ENCODE measurements at regions not wholly inside any gene's neighbourhood (a gene's known extent, or its start where the extent isn't known, plus 50 kb on each side); places are given as distances from the start of the nearest gene placed in this dataset.

- no peak for DNase-seq
Measured at GRCh38 chr5:35359859-35360258, 129.6 kb upstream of the PRLR start.

DNA sequence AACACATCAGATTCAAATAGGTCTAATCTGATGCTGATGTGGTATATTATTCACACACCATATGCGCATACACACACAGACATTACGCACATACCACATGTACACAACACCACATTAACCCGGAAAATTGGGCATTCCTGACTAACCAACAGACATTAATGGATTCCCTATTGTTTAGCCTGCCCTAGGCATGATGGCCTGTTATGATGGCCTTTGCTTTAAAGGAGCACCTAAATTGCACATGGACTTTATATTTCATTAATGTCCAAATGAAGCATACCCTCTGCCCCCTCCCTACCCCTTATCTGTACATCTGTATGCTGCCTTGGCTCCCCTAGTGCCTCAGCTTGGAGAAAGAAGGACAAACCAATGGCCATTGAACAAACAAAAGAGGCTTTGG, 127.7 kb upstream of the PRLR start:
- no peak for DNase-seq

DNA sequence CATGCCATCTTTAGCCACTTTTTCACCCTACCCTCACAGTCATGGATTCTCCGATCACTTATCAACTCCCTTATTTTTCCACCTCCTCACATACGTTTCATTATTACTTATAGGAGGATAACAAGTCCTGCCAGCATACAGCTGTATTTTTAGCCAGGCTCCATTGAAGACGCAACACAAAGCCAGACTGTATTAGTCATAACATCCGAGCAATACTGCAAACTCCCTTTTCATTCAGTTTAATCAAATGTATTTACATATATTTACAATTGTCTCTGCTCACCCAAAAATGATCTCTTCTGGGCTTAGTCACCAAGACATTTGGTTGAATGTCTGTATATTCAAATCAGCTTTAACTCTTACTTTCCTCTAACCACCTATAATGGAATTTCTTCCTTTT, 126.4 kb upstream of the PRLR start:
- DNase-seq = no peak

GRCh38 chr5:35354751-35355150, 124.5 kb upstream of the PRLR start:
- no peak for DNase-seq

GRCh38 chr5:35345222-35345621, 114.9 kb upstream of the PRLR start:
- no peak for DNase-seq

- no peak for DNase-seq
Measured at GRCh38 chr5:35342664-35343063, 112.4 kb upstream of the PRLR start.

- no peak for DNase-seq
Measured at GRCh38 chr5:35341189-35341588, 110.9 kb upstream of the PRLR start.

DNA sequence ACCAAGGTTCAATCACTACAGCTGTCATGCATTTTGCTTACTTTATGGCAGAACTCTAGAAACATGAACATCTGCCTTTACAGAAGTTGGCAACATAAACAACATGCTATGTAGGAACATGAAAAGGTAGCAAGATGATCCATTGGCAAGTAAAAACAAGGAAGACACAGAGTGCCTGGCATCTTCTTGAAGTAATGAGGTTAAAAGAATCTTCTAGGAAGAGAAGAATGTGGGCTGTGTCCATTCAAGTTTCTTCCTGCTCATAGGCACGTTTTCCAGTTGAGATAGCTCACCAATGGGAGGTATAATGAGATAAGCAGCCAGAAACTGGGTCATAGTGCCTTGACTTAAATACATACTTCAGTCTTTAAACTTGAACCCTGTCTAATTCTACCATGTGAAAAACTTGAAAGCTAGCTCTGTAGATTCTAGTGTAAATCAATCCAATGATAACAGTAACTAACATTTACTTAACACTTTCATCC, 109.4 kb upstream of the PRLR start:
- no peak for DNase-seq

DNA sequence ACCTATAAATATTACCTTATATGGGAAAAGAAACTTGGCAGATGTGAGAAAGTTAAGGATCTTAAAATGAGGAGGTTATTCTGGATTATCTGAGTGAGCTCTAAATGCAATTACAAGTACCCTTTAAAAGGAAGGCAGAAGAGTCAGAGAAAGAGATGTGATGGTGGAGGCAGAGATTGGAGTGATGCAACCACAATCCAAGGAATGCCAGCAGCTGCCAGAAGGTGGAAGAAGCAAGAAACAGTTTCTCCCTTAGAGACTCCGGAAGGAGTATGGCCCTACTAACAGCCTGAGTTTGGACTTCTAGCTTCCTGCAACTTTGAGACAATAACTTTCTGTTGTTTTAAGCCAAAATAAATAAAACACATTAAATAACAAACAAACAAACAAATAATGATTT, 108.7 kb upstream of the PRLR start:
- no peak for DNase-seq

- no peak for DNase-seq
Measured at GRCh38 chr5:35338157-35338453, 107.8 kb upstream of the PRLR start.

GRCh38 chr5:35337340-35338156, 107.3 kb upstream of the PRLR start:
- DNase-seq = no peak

- DNase-seq = no peak
Measured at GRCh38 chr5:35336230-35336629, 105.9 kb upstream of the PRLR start.

DNA sequence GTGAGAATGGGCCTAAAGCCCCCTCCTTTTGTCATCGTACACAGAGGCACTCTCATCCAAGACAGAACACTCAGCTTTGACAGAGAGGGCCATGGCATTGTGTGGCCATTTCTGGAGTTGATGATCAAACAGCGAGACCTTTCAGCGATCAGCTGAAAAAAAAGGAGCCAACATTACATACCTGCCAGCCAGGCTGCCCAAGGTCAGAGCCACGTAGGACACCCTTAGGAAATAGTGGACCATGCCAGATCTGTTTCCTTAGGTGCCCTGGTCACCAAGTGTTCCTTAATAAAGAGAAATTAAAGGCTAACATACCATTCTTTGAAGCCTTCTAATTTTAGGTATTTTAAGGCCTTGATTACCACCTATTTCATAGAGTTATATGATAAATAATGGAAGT, 105.5 kb upstream of the PRLR start:
- DNase-seq = no peak

- no peak for DNase-seq
Measured at GRCh38 chr5:35333366-35333765, 103.1 kb upstream of the PRLR start.

DNA sequence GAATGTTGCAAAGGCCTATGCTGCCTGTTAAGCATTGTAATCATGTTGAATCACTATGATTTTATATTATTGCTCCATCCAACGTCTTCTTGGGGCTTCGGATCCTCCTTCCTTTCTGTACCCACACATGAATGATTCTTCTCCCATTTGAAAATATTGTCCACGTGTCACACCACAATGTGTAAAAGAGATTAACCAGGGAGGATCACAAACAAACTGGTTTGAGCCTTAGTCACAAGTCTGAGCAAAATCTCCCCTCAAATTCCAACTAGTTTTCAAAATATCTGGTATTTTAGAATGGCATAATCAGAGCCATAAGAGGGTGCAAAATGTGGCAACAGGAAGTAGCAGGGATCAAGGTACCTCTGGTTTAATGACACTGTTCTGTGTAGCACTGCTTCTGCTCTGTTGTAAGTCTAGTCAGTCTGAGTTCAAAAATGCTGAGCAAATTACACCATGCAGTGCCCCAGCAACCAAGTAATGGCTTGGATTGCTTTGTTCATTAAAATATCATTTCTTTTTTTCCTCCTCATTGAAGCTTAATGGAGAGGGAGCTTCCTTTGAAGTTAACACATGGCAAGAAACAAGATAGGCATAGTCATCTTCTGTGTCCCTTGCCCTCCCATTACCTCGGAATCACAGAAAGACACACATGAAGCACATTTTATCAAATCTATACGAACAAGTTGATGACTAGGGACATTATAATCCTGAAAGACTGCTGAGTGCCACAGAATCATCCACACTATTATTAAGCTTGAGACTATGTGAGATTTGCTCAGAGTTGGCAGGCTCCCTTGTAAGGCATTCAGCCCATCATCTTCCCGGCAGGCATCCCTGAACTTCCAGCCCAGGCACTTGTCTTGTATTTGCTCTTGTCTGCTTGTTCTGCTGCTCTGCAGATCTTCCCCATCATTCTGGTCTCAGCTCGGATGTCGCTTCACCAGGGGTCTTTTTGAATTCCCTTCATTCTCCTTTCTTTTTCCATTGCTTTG, 102.0 kb upstream of the PRLR start:
- no peak for DNase-seq

GRCh38 chr5:35325836-35326235, 95.5 kb upstream of the PRLR start:
- DNase-seq = no peak

DNA sequence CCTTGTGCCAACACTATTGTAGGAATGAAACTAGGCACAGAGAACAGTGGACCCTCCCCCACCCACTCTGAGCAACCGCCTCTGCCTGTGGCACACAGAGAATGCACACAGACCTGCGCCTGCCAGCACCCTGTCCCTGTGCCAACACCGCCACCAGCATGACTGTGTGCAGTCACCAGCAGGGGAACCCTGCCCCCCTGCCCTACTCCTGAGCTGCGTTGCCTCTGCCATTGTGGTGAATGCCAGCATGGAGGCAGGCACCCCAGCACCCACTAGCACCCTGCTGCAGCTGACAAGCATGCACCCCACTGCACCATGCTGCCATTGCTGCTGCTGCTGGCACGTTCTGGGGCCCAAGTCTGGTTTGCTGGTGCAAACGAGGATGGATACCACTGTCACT, 94.4 kb upstream of the PRLR start:
- DNase-seq = no peak

GRCh38 chr5:35324201-35324600, 93.9 kb upstream of the PRLR start:
- no peak for DNase-seq

DNA sequence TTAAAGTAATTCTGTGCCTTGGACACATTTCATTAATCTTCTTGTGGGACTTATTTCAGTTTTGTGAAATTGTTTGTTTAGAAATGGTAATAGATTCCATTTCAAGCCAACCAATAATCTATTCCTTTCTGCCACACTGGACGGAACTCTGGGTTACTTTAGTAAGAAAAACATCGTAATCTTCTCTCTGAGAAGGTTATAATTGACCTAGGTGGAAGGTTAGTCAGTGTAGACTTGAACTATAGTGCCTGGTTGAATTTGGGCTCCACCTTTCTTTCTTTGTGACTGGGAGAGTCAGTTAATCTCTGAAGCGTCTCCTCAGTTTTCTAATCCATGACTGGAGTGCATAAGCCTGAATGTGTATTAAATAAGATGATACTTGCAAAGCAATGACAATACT, 89.7 kb upstream of the PRLR start:
- no peak for DNase-seq

DNA sequence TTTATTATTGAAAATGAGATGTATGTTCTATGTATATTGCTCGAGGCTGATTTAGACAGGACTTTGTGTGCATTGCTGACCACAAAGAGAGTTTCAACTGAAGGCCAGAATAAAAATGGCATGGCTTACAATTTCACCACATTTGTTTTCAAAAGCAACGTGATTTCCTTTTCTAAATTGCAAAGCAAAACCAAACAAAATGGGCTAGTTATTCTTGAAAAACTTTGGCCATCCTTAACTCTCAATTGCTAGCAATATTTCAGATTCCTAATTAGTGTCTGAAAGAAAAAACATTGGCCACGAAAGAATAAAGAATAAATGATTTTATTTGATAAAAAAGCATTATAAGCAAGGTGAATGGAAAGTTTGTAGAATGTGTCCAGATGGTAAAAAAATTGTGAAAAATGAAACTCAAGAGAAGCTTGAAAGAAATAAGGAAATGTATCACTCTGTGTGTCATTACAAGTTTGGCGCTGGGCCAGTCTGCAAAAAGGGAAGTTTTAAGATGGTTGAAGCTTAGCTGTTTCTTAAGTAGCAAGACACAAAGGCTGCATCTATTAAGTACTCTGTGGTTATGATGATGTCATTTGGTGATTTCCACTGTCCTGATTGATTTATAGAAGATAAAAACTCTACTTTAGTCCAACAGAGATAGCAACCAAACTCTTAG, 89.2 kb upstream of the PRLR start:
- DNase-seq = peak; percentile 80

GRCh38 chr5:35317586-35317985, 87.3 kb upstream of the PRLR start:
- DNase-seq = no peak

GRCh38 chr5:35316611-35317274, 86.5 kb upstream of the PRLR start:
- DNase-seq = no peak

GRCh38 chr5:35313291-35313690, 83.0 kb upstream of the PRLR start:
- DNase-seq = no peak
